HepG2 (cell line): ENCODE measurements at regions not wholly inside any gene's neighbourhood (a gene's known extent, or its start where the extent isn't known, plus 50 kb on each side); places are given as distances from the start of the nearest gene placed in this dataset.

Experiments used
- ATAC-seq: fragments of 200-7000 bp; cut with Tn5 transposase; 3 replicates; pipeline ENCODE4 v1.9.1; 2020; ENCODE audit warnings: mild to moderate bottlenecking, moderate library complexity
- BruUV-seq: library from RNA; stranded (reverse); fragments of 400-500 nt; replicated peaks from 2 replicates; lab custom pipeline; 2021; lab: Mats Ljungman, UMichigan
- CTCF ChIA-PET: fragments of 300-600 bp; formaldehyde crosslinking; extraction: SDS; loops from one replicate; lab custom pipeline; 2021; ENCODE audit warnings: low total read pairs, inconsistent platforms, low intra/inter-chr PET ratio; lab: Yijun Ruan, JAX
- POLR2A ChIA-PET: fragments of 350-600 bp; sonication (Branson Sonifier 250); formaldehyde crosslinking; loops from one replicate; lab custom pipeline; 2020; ENCODE audit warnings: antibody characterized with exemption, inconsistent platforms; lab: Yijun Ruan, JAX
- DNase-seq: peaks from one replicate; pipeline ENCODE4 v3.0.0-alpha.2; 2015; ENCODE audit warnings: low spot score
- FAIRE-seq: peaks from 3 replicates; lab custom pipeline; 2011; peaks lifted over from hg19 to GRCh38; lab: Jason Lieb, UNC
- H2AFZ ChIP-seq: one replicate; pipeline ENCODE4 v1.6.1; 2011; ENCODE audit warnings: low read length, inconsistent platforms
- H3K27ac ChIP-seq: fragments of 300-600 bp; 3 replicates; pipeline ENCODE4 v1.8.0; 2011; ENCODE audit warnings: mixed run types, mild to moderate bottlenecking, mixed read lengths, low read length, inconsistent platforms; ENCODE audit not compliant: insufficient read depth; ENCODE audit errors: extremely low read length
- H3K27me3 ChIP-seq, 2 experiments: fragments of 200-600 bp in 1 of 2; 2 replicates in 1 of 2; 3 replicates in 1 of 2; pipeline versions ENCODE4 v1.6.0 to v1.8.0; 2011; ENCODE audit warnings: low read length in 2 of 2, mild to moderate bottlenecking in 2 of 2, moderate library complexity in 2 of 2, inconsistent platforms in 1 of 2; ENCODE audit not compliant: insufficient read depth in 2 of 2, control insufficient read depth in 1 of 2
- H3K36me3 ChIP-seq, 2 experiments: fragments of 200-600 bp in 1 of 2; replicated peaks in 1 of 2; 2 replicates in 1 of 2; 3 replicates in 1 of 2; pipeline versions ENCODE4 v1.5.1 to v1.8.0; 2011; ENCODE audit warnings: low read length in 2 of 2, inconsistent platforms in 1 of 2; ENCODE audit not compliant: insufficient read depth in 2 of 2, control insufficient read depth in 1 of 2
- H3K4me1 ChIP-seq: 2 replicates; pipeline ENCODE4 v1.5.1; 2012; ENCODE audit warnings: low read length, inconsistent platforms; ENCODE audit not compliant: insufficient read depth
- H3K4me2 ChIP-seq: 2 replicates; pipeline ENCODE4 v1.6.0; 2011; ENCODE audit warnings: low read depth, low read length, inconsistent platforms
- H3K4me3 ChIP-seq, 3 experiments: fragments of 200-600 bp in 1 of 3; sonication (generic), shearing (Covaris generic) in 1 of 3; replicated peaks in 1 of 3; 2 replicates each; pipeline ENCODE4 v1.5.1; 2011 to 2016; ENCODE audit warnings: low read length in 3 of 3, inconsistent platforms in 2 of 3, low read depth in 2 of 3, mild to moderate bottlenecking in 2 of 3, control low read depth in 1 of 3, mixed read lengths in 1 of 3; ENCODE audit not compliant: insufficient read depth in 1 of 3
- H3K79me2 ChIP-seq: one replicate; pipeline ENCODE4 v1.6.1; 2011; ENCODE audit warnings: low read length, inconsistent platforms; ENCODE audit not compliant: insufficient read depth
- H3K9ac ChIP-seq: 2 replicates; pipeline ENCODE4 v1.6.0; 2011; ENCODE audit warnings: mild to moderate bottlenecking, low read depth, low read length, inconsistent platforms; ENCODE audit not compliant: insufficient read depth
- H3K9me3 ChIP-seq: 2 replicates; pipeline ENCODE4 v1.5.1; 2012; ENCODE audit warnings: mild to moderate bottlenecking, low read length
- H4K20me1 ChIP-seq: 2 replicates; pipeline ENCODE4 v1.6.0; 2011; ENCODE audit warnings: inconsistent platforms, mild to moderate bottlenecking, low read length, moderate library complexity; ENCODE audit not compliant: insufficient read depth
- AKNA ChIP-seq: sonication (generic); formaldehyde crosslinking; IDR thresholded peaks from 2 replicates; pipeline ENCODE4 v1.4.0; 2020; ENCODE audit warnings: missing genetic modification reagents, borderline replicate concordance
- DR1 ChIP-seq: sonication (generic); formaldehyde crosslinking; IDR thresholded peaks from 2 replicates; pipeline ENCODE4 v1.8.0; 2021; ENCODE audit warnings: mild to moderate bottlenecking, missing genetic modification reagents, inconsistent platforms
- ETV5 ChIP-seq: IDR thresholded peaks from 2 replicates; pipeline ENCODE4 v1.6.1; 2018; ENCODE audit warnings: missing biosample characterization, missing genetic modification reagents, inconsistent platforms, borderline replicate concordance
- FOXJ3 ChIP-seq: sonication (generic); formaldehyde crosslinking; IDR thresholded peaks from 2 replicates; pipeline ENCODE4 v1.4.0; 2020; ENCODE audit warnings: missing genetic modification reagents, mild to moderate bottlenecking, borderline replicate concordance
- HMG20B ChIP-seq: conservative IDR thresholded peaks from 2 replicates; pipeline ENCODE4 v1.6.1; 2016; ENCODE audit warnings: missing genetic modification reagents, missing compliant biosample characterization
- MTF1 ChIP-seq: sonication (generic); formaldehyde crosslinking; IDR thresholded peaks from 2 replicates; pipeline ENCODE4 v1.5.0; 2020; ENCODE audit warnings: missing genetic modification reagents
- NFE2L2 ChIP-seq: fragments of 150-350 bp; IDR thresholded peaks from 2 replicates; pipeline ENCODE4 v1.6.1; 2014; ENCODE audit warnings: low read length
- PHF20 ChIP-seq: sonication (generic); formaldehyde crosslinking; IDR thresholded peaks from 2 replicates; pipeline ENCODE4 v1.5.0; 2020; ENCODE audit warnings: mild to moderate bottlenecking, missing genetic modification reagents
- SP140L ChIP-seq: sonication (generic); formaldehyde crosslinking; IDR thresholded peaks from 2 replicates; pipeline ENCODE4 v1.4.0; 2020; ENCODE audit warnings: missing genetic modification reagents, borderline replicate concordance
- SP2 ChIP-seq: sonication (generic); formaldehyde crosslinking; IDR thresholded peaks from 2 replicates; pipeline ENCODE4 v1.5.1; 2020; ENCODE audit warnings: mild to moderate bottlenecking, missing genetic modification reagents
- TAF1 ChIP-seq: sonication (generic); formaldehyde crosslinking; IDR thresholded peaks from 2 replicates; pipeline ENCODE4 v1.4.0; 2020; ENCODE audit warnings: missing genetic modification reagents
- TOPORS ChIP-seq: sonication (generic); formaldehyde crosslinking; IDR thresholded peaks from 2 replicates; pipeline ENCODE4 v1.8.0; 2023; ENCODE audit warnings: mild to moderate bottlenecking, missing genetic modification reagents
- ZBTB14 ChIP-seq: sonication (generic); formaldehyde crosslinking; IDR thresholded peaks from 2 replicates; pipeline ENCODE4 v1.4.0; 2020; ENCODE audit warnings: missing genetic modification reagents
- ZNF160 ChIP-seq: sonication (generic); formaldehyde crosslinking; IDR thresholded peaks from 2 replicates; pipeline ENCODE4 v1.8.0; 2022; ENCODE audit warnings: mild to moderate bottlenecking, inconsistent platforms, missing genetic modification reagents
- ZNF460 ChIP-seq: sonication (generic); formaldehyde crosslinking; IDR thresholded peaks from 2 replicates; pipeline ENCODE4 v1.5.1; 2020; ENCODE audit warnings: missing genetic modification reagents, mild to moderate bottlenecking, borderline replicate concordance
- ZNF710 ChIP-seq: sonication (generic); formaldehyde crosslinking; IDR thresholded peaks from 2 replicates; pipeline ENCODE4 v1.5.0; 2020; ENCODE audit warnings: mild to moderate bottlenecking, missing genetic modification reagents, borderline replicate concordance
- ZNF766 ChIP-seq: sonication (generic); formaldehyde crosslinking; IDR thresholded peaks from 2 replicates; pipeline ENCODE4 v1.5.0; 2020; ENCODE audit warnings: missing genetic modification reagents, borderline replicate concordance
- ZNF788 ChIP-seq: sonication (generic); formaldehyde crosslinking; IDR thresholded peaks from 2 replicates; pipeline ENCODE4 v1.5.0; 2020; ENCODE audit warnings: mild to moderate bottlenecking, missing genetic modification reagents, borderline replicate concordance
- WGBS: methylation state at CpG from one replicate; pipeline ENCODE4 v1.1.6; 2017; ENCODE audit warnings: low lambda C conversion rate; 5-methylcytosine and 5-hydroxymethylcytosine counted together
- in situ Hi-C: cut with HindIII; loops from 2 replicates; pipeline ENCODE4 v1.10.0; 2017; ENCODE audit warnings: low pct_unique_long_range_greater_than_20kb; ENCODE audit not compliant: extremely low pct_ligation_motif_present
- intact Hi-C: fragments of 100-400 bp; cut with micrococcal nuclease; formaldehyde crosslinking; loops from one replicate; pipeline ENCODE4 v1.10.0; 2022; ENCODE audit not compliant: unreplicated experiment

- no peak for TF ChIP-seq AKNA
- TF ChIP-seq FOXJ3 (CRISPR knock-in tag): no peak
- TF ChIP-seq ZBTB14 (CRISPR knock-in tag): no peak
- TF ChIP-seq DR1 (CRISPR knock-in tag): no peak
Measured at GRCh38 chr4:8731364-8731763, 138.8 kb downstream of the CPZ start (continued).

- Histone ChIP-seq H3K36me3 (no peaks in the 10 kb centered on the region), H3K27me3 (peaks cover 3 to 37% of the 10 kb centered on the region in 2 experiments; a peak in 4 of 5 replicates), H3K4me3 (no peak overlapping the region), H3K27ac (no peak overlapping the region), H3K9me3 (no peaks in the 10 kb centered on the region), H3K4me2 (no peak overlapping the region), H3K4me1 (no peaks in the 10 kb centered on the region), H2AFZ (no peak overlapping the region), H3K9ac (no peak overlapping the region), H4K20me1 (no peaks in the 10 kb centered on the region), H3K79me2 (no peaks in the 10 kb centered on the region)
- ChIA-PET CTCF (no interaction called here), POLR2A (no interaction called here)
- in situ Hi-C loops (no loop called here), intact Hi-C loops (no loop called here)
- no peak for ATAC-seq
- no TSS peak for BruUV-seq
- DNase-seq: no peak
- WGBS: 2% methylated on average over 5 of the region's 6 CpGs
- no peak for FAIRE-seq
- TF ChIP-seq ZNF460 (CRISPR knock-in tag): no peak
- TF ChIP-seq HMG20B: no peak
- TF ChIP-seq ZNF766 (CRISPR knock-in tag): no peak
- no peak for TF ChIP-seq TAF1 (CRISPR knock-in tag)
- no peak for TF ChIP-seq ZNF160 (CRISPR knock-in tag)
- TF ChIP-seq PHF20 (CRISPR knock-in tag): no peak
- no peak for TF ChIP-seq SP2 (CRISPR knock-in tag)
- TF ChIP-seq MTF1: no peak
- no peak for TF ChIP-seq ZNF710 (CRISPR knock-in tag)
- TF ChIP-seq NFE2L2: no peak
- no peak for TF ChIP-seq ZNF788 (CRISPR knock-in tag)
- TF ChIP-seq ETV5 (CRISPR knock-in tag): no peak
- no peak for TF ChIP-seq SP140L (CRISPR knock-in tag)
- no peak for TF ChIP-seq TOPORS (CRISPR knock-in tag)
Measured at GRCh38 chr4:8730681-8731080, 138.1 kb downstream of the CPZ start.
